IPS DF 6.9 (cell line): ENCODE measurements at regions not wholly inside any gene's neighbourhood (a gene's known extent, or its start where the extent isn't known, plus 50 kb on each side); places are given as distances from the start of the nearest gene placed in this dataset.

Source experiments
- DNase-seq: peaks from one replicate; pipeline ENCODE4 v3.0.0-alpha.2; 2013; ENCODE audit warnings: low read depth, low spot score
- H3K27ac ChIP-seq: one replicate; pipeline ENCODE4 v1.5.1; 2013; ENCODE audit warnings: low read length, control low read depth
- H3K27me3 ChIP-seq: 2 replicates; pipeline ENCODE4 v1.6.1; 2013; ENCODE audit warnings: mild to moderate bottlenecking, low read length; ENCODE audit not compliant: control insufficient read depth, insufficient read depth
- H3K36me3 ChIP-seq: 2 replicates; pipeline ENCODE4 v1.6.1; 2013; ENCODE audit warnings: low read length; ENCODE audit not compliant: control insufficient read depth, insufficient read depth
- H3K4me1 ChIP-seq: 2 replicates; pipeline ENCODE4 v1.6.1; 2013; ENCODE audit warnings: low read length; ENCODE audit not compliant: control insufficient read depth, insufficient read depth
- H3K4me3 ChIP-seq: 2 replicates; pipeline ENCODE4 v1.5.1; 2013; ENCODE audit warnings: mild to moderate bottlenecking, low read length
- H3K9me3 ChIP-seq: 2 replicates; pipeline ENCODE4 v1.6.1; 2013; ENCODE audit warnings: low read length, inconsistent platforms; ENCODE audit not compliant: control insufficient read depth, insufficient read depth
- WGBS: extraction: QIAGEN DNeasy Blood & Tissue Kit; methylation state at CpG from one replicate; pipeline ENCODE4 v1.1.7; 2013; ENCODE audit warnings: mixed read lengths, missing lambda C conversion rate; ENCODE audit not compliant: insufficient read length, insufficient coverage; 5-methylcytosine and 5-hydroxymethylcytosine counted together

DNA sequence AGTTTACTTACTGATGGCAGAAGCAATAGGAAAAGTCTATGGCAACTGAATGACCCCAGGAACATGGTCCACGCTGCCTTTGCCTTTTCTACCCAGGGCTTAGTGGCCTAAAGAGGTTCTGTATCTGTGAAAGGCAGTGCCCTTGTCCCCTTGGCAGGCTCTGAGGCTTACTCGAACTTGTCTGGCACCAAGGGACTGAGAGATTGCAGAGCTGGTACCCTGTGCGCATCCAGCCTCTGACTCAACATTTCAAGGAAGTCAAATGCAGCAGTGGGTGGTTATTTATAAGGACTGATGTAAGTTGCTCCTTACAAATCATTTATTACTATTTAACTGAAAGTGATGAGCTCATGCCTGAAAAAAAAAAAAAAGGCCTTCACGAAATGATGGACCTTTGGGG lies 299.9 kb upstream of the MYOCD start:
- WGBS, result no CpG with 5 or more reads among the region's 4 CpGs

DNA sequence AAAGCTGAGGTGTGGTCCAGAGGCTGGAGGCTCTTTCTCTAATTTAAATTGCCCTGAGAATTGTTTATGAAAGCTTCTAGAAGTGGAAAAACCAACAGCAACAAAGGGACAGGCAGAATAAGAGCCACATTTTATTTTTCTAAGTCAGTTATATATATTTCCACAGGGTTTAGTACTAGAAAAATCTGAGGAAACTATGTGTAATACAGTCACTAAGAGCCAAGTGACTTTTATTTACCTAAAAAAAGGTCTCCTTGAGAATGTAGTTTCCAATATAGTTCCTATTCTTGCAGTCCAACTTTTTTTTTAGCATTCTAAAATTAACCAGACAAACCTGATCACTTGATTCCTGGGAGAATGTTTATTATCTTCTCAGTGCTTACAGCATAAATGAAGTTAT lies 296.6 kb upstream of the MYOCD start:
- H3K9me3 ChIP-seq, result no peaks in the 10 kb centered on the region
- no peak for DNase-seq
- no peak overlapping the region for H3K4me3 ChIP-seq
- no peak overlapping the region for H3K27ac ChIP-seq
- no peaks in the 10 kb centered on the region for H3K4me1 ChIP-seq
- no peaks in the 10 kb centered on the region for H3K36me3 ChIP-seq
- no peaks in the 10 kb centered on the region for H3K27me3 ChIP-seq

More for the DNA sequence above, 299.9 kb upstream of the MYOCD start:
- H3K4me1 ChIP-seq, result no peaks in the 10 kb centered on the region
- no peaks in the 10 kb centered on the region for H3K27me3 ChIP-seq
- H3K9me3 ChIP-seq, result no peaks in the 10 kb centered on the region; the same call in 1 of the 2 replicates
- no peak for DNase-seq
- H3K36me3 ChIP-seq, result no peaks in the 10 kb centered on the region
- no peak overlapping the region for H3K27ac ChIP-seq
- no peak overlapping the region for H3K4me3 ChIP-seq

DNA sequence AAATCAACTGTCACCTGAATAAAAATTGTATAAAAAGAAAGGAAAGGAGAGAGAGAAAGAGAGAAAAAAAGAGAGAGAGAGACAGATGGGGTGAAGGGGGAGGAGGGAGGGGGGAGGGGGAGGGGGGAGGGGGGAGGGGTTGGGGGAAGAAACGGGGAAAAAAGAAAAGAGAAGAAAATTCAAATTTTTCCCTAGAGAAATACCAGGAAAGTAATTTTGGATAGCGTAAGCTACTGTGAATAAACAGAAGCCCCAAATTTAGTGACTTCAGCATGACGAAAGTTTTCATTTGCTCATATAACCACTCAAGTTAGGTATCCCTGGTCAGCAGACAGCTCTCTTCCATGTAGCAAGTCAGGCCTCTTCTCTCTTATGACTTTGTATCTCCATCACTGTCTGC lies 289.4 kb upstream of the MYOCD start:
- no peaks in the 10 kb centered on the region for H3K36me3 ChIP-seq
- no peaks in the 10 kb centered on the region for H3K27me3 ChIP-seq
- H3K4me1 ChIP-seq, result no peaks in the 10 kb centered on the region
- no CpG with 5 or more reads among the region's 3 CpGs for whole genome bisulfite sequencing
- no peak for DNase-seq
- H3K4me3 ChIP-seq, result no peak overlapping the region
- H3K9me3 ChIP-seq, result no peaks in the 10 kb centered on the region
- H3K27ac ChIP-seq, result no peak overlapping the region

DNA sequence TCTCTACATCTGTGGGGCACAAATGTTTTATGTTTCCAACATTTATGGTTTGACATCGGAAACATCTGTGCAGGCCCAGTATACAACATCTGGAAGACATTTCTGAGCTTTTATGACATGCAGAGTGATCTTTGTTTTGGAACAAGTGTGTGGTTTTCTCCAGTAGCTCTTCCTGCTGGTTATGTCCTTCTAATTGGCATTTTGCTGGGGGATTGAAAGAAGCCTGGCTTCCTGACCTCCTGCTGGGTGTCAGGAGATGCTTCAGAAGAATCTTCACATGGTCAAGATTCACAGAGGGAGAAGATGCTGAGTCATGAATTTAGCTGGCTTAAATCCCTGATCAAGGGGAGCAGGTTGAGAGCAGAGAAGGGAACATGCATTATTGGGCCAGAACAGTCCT lies 279.5 kb upstream of the MYOCD start:
- H3K9me3 ChIP-seq, result no peaks in the 10 kb centered on the region

DNA sequence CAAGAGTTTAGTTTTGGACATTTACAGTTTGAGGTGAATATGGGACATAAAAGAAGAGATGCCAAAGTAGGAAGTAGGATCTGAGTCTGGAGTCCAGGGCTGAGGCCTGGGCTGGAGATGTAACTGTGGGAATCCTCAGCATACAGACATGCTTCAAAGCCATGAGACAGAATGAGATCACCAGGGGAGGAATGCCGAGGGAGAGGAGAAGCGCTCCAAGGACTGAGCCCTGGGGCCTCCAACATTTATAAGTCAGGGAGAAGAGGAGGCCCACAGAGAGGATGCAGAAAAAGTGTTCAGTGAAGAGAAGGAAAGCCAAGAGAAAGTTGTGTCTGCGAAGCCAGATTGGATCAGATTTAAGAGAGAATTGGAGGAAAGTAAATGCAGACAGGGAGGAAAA lies 277.5 kb upstream of the MYOCD start:
- DNase-seq, result no peak

More for the DNA sequence above, 279.5 kb upstream of the MYOCD start:
- no peak overlapping the region for H3K27ac ChIP-seq
- no CpG with 5 or more reads among the region's 1 CpG for WGBS
- no peaks in the 10 kb centered on the region for H3K27me3 ChIP-seq
- H3K36me3 ChIP-seq, result no peaks in the 10 kb centered on the region
- no peaks in the 10 kb centered on the region for H3K4me1 ChIP-seq
- H3K4me3 ChIP-seq, result no peak overlapping the region
- DNase-seq, result no peak

DNA sequence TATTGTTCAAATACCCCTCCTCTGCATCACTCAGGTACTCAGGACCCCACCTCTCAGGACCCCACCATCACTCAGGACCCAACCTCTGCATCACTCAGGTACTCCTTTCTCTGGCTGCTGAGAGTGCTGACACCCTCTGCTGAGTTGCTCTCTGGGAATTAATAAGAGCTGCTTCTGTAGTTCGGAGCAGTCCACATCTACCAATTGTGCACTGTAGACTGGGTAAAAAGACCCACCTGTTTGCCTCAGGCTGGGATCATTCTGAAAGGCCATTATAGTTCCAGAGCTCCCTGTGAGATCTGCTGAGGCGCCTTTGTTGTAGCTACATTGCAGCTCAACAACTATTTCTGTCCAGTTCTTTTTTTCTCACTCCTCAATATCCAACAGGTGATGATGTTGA lies 276.3 kb upstream of the MYOCD start:
- Histone ChIP-seq H3K27me3 (no peaks in the 10 kb centered on the region), H3K4me3 (no peak overlapping the region), H3K27ac (no peak overlapping the region), H3K36me3 (no peaks in the 10 kb centered on the region), H3K4me1 (no peaks in the 10 kb centered on the region), H3K9me3 (no peaks in the 10 kb centered on the region)
- no peak for DNase-seq
- no CpG with 5 or more reads among the region's 2 CpGs for WGBS

More for the DNA sequence above, 277.5 kb upstream of the MYOCD start:
- Histone ChIP-seq H3K9me3 (no peaks in the 10 kb centered on the region), H3K36me3 (no peaks in the 10 kb centered on the region), H3K27me3 (no peaks in the 10 kb centered on the region), H3K27ac (no peak overlapping the region), H3K4me3 (no peak overlapping the region), H3K4me1 (no peaks in the 10 kb centered on the region)
- WGBS, result no CpG with 5 or more reads among the region's 3 CpGs

DNA sequence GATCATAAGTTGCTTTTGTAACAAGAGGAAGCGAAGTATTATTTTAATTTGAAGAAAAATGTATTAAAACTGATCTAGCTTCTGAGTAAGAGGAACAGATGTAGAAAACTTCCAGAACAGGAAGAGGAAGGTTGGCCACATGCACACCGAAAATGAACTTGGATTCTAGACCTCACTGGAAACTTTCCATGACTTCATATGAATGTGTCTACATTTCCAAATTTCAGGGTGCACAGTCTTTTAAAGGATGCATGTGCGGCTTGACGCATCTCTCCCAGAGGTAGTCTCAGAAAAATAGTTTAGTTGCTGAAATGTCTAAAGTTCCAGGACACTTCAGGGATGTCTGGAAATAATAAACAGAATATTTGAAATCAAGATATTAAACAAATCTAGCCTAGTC lies 275.1 kb upstream of the MYOCD start:
- Histone ChIP-seq H3K36me3 (no peaks in the 10 kb centered on the region), H3K4me3 (no peak overlapping the region), H3K27ac (no peak overlapping the region), H3K4me1 (no peaks in the 10 kb centered on the region), H3K9me3 (no peaks in the 10 kb centered on the region), H3K27me3 (no peaks in the 10 kb centered on the region)
- DNase-seq, result no peak
- no CpG with 5 or more reads among the region's 4 CpGs for WGBS

DNA sequence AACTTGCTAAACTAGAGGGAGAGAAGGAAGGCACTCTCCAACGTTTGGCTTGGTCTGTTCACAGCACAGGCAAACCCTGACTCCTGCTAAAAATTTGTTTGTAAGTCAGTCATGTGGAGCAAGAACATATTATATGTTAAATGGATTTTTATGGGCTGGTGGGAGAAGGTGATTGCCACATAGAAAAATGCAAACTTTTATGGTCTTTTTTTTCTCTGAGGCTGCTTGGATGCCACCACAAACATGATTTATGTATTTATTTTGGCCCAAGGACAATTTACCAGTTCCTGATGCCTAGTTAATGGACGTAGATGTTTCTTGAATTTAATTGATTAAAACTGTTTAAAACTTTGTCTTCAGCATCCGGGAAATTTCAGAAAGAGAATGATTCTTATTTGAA lies 274.2 kb upstream of the MYOCD start:
- Histone ChIP-seq H3K27me3 (no peaks in the 10 kb centered on the region), H3K9me3 (no peaks in the 10 kb centered on the region), H3K4me3 (no peak overlapping the region), H3K36me3 (no peaks in the 10 kb centered on the region), H3K4me1 (no peaks in the 10 kb centered on the region), H3K27ac (no peak overlapping the region)
- no peak for DNase-seq
- no CpG with 5 or more reads among the region's 3 CpGs for WGBS

DNA sequence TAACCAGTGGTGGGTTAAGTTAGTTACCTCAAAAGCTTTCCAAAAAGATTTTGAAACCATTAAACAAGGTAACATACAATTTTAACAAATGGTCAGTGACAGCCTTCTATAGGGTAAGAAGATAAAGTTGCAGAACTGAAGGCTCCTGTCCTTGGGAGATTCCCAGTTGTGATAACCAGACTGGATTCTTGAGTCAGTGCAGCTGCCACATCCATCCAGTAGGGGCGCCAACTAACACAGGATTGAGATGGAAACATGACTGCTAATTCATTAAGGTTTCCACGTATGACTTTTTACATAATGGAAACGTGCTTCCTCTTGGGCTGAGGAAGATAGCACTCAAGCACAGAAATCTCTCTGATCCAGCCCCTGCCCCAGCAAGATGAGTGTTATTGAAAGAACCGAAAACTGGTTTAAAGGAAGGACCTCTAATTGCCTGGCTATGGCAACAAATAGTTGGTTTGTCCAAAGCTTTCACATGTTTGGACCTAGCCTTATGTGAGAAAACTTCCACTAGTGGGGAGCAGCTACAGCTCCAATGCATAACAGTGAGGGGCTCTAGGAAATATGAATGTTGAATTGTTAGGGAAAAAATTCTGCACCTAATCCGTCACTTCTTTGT lies 269.8 kb upstream of the MYOCD start:
- no CpG with 5 or more reads among the region's 5 CpGs for whole genome bisulfite sequencing
- no peaks in the 10 kb centered on the region for H3K9me3 ChIP-seq
- no peak overlapping the region for H3K27ac ChIP-seq
- no peak overlapping the region for H3K4me3 ChIP-seq
- no peaks in the 10 kb centered on the region for H3K36me3 ChIP-seq
- DNase-seq, result peak; percentile 7
- H3K4me1 ChIP-seq, result no peaks in the 10 kb centered on the region
- no peaks in the 10 kb centered on the region; the same call in 1 of the 2 replicates for H3K27me3 ChIP-seq

DNA sequence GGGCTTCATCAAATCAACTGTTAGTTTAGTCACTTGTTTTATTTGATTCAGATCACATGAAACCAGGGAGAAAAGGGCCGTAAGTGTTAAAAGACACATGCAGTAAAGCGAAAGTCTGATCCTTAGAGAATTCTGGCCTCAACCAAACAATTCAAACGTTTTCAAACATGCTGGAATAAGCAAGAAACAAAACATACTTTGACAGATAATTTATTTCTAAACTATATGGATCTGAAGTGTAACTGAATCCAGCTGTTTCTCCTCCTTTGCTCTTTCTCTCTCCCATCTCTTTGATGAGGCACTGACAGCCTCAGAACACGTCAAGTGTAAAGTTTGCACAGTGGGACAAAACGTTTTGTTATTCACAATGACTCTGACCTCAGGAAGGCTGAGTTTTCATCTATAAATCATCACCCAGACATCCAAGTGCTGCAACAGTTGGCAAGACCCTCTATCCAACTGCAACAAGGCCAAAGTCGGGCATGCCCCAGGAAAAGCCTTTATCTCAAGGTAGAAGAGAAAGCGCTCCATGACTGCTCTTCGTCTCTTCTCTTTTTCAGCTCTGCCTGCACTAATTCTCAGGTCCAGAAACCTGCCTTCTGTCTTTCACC lies 267.1 kb upstream of the MYOCD start:
- no peaks in the 10 kb centered on the region for H3K36me3 ChIP-seq
- H3K27ac ChIP-seq, result no peak overlapping the region
- no peaks in the 10 kb centered on the region; the same call in 1 of the 2 replicates for H3K27me3 ChIP-seq
- no peaks in the 10 kb centered on the region for H3K4me1 ChIP-seq
- H3K9me3 ChIP-seq, result no peaks in the 10 kb centered on the region
- H3K4me3 ChIP-seq, result no peak overlapping the region
- no peak for DNase-seq
- no CpG with 5 or more reads among the region's 8 CpGs for WGBS
